Activated effector memory CD4-positive, alpha-beta T cell treated with anti-CD3 and anti-CD28 coated beads, Interleukin-2, amount 50 U/mL, for 16 hours (primary cell): ENCODE measurements at regions not wholly inside any gene's neighbourhood (a gene's known extent, or its start where the extent isn't known, plus 50 kb on each side); places are given as distances from the start of the nearest gene placed in this dataset.

Source experiments
- DNase-seq: peaks from one replicate; pipeline ENCODE4 v3.0.0-alpha.2; 2020

- no peak for DNase-seq
Measured at GRCh38 chr18:78128004-78128403, 851.6 kb upstream of the SALL3 start.

DNA sequence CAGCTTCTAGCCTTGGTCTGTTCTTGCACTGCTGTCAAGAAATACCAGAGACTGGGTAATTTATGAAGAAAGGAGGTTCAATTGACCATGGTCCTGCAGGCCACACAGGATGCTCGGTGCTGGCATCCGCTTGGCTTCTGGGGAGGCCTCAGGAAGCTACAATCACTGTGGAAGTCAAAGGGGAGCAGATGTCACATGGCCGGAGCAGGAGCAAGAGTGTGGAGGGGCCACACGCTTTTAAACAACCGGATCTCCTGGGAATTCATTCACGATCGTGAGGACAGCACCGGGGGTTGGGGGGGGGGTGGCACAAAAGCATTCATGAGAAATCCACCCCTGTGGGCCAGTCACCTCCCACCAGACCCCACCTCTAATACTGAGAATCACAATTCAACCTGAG is 850.4 kb upstream of the SALL3 start:
- no peak for DNase-seq

DNA sequence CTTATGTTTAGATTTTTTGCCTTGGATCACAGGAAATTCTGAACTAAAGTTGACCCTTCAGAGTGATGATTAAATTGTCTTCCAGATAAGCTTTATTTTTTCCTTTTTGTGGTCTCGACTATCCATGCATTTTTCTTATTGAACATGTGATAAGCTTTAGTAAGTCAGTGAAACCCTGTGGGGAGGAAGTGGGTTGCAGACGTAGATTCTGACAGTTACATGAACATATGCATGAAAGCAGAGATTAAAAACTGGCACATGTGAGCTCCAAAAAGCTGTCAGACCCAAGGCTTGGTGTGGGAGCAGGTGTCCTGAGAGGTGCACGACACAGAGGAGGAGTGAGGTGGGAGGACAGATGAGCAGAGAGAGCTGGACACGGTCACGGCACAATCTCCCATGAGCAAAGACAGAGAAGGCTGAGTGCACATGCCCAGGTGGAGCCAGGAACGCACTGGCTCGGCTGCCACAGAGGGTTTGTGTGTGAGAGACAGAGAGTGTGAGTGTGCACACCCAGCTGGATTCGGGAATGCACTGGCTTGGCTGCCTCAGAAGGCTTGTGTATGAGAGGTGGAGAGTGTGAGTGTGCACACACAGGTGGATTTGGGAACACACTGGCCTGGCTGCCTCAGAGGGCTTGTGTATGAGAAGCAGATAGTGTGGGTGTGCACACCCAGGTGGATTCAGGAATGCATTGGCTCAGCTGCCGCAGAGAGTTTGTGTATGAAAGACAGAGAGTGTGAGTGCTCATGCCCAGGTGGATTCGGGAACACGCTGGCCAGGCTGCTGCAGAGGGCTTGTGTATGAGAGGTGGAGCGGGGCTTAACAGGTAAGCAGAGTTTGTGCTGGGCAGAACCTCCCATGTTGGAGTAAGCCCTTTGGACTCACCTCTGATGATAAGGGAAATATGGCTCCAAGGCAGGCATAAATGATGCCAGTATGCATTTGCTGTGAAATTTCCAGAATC is 849.1 kb upstream of the SALL3 start:
- no peak for DNase-seq

- DNase-seq: no peak
Measured at GRCh38 chr18:78133729-78134128, 845.9 kb upstream of the SALL3 start.

DNA sequence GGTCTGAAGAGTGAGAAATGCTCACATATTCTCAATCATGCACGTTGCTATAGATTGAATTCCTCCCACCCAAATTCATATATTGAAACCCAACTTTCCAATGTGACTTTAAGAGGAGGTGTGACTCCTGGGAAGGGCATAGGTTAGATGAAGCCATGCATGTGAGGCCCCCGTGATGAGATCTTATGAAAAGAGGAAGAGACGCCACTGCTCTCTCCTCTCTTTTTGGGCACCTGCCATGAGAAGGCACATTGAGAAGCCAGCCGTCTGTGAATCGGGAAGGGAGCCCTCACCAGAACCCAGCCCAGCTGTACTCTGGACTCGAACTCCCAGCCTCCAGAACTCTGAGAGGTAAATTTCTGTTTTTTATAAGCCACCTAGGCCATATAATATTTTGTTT is 842.6 kb upstream of the SALL3 start:
- no peak for DNase-seq

DNA sequence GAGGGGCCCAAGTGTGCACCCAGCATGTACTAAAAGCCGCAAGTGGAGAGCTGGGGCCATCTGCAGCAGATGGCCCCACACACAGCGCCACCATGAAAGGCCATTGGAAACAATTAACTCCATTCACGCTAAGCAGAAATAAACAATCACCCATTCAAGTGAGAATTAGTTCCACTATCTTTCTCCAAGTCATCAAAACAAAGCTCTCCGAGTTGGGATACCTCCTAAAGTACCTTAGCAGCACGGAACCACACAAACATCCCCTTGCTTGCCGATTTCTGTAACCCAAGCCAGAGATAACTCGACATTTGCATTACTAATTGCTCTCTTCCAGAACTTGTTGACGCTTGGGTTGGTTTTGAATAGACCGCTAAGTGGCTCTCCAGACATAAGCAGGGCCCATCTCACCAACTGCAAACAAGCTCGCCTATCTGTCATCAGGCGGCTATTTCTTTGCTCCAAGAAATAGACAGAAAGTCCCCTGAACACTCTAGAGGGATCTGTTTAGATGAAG is 840.6 kb upstream of the SALL3 start:
- no peak for DNase-seq

DNA sequence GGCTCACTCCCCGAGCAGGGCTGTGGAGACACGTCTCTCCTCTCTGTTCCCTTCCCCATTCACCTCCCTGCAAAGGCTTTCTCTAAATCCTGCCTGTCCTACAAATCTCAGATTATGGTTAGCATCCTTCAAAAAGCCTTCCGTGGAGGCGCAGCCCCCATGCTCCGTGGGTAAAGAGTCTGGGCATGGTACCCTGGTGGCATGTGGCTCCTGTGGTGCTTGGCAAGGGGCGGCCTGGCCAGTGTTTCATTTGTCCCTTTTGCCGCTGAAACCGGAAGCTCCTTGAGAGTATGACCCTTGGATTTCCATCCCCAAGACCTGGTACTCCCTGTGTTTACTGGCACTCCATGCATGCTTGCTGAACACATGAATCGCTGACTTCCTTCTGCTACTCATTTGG is 839.3 kb upstream of the SALL3 start:
- no peak for DNase-seq

- no peak for DNase-seq
Measured at GRCh38 chr18:78144669-78145068, 834.9 kb upstream of the SALL3 start.

DNA sequence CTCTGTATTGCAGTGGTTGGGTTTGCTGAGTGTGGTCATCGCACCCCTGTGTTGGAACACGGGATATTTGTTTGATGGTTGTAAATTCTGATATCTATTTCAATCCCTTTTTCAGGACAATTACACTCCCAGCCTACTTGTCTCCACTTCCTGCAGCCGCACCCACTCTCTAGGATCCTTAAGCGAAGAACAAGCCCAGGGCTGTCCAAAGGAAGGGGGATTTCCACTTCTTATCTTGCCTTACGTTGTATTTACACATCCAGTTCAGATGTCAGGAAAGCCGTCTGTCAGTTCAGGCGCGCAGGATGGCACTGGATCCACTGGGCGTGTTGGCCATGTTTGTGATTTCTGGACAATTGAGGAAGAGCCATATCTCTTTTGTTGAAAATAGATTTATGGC is 834.5 kb upstream of the SALL3 start:
- no peak for DNase-seq

DNA sequence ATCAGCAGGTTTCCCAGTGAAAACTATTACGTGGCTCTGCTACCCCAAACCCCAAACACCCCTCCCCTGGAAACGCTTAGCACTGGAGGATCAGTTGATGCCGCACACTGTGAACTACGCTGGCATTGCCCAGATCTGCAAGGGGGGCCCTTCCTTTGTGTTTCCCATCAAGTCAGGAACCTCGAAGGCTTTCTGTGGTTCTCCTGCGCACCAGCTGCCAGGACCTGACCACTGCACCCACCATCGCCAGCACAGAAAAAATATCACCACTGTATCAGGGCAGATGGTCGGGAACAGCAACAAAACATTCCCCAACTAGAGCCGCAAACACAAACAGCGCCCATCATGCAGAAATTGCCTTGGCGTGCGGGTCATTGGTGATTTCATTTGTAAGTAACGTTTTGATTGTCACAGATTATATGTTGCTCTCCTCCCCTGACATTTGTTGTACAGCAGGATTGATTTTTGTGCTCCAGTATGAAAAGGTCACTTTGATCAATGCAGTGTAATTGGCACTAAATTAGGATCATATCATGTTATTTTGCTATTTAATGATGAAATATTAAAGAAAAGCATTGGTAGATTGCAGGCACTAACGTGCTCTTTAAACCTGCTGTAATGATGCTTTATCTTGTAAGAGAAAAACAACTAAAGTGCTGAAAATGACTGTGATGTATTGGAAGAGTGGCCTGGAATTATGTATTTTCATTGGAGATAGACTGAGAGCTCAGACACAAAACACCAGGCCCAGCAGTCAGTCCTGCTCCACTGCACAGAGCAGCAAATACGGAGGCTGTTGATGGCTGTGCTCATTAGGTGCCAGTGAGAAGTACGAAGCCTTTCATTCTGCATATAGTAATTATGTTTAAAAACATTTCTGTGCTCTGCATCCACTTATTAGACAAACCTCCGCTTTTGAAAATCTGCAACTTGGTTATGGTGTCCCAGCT is 833.2 kb upstream of the SALL3 start:
- no peak for DNase-seq

- DNase-seq: no peak
Measured at GRCh38 chr18:78150590-78150989, 829.0 kb upstream of the SALL3 start.

- no peak for DNase-seq
Measured at GRCh38 chr18:78151234-78151633, 828.4 kb upstream of the SALL3 start.

GRCh38 chr18:78151948-78152725 is 827.5 kb upstream of the SALL3 start:
- DNase-seq: no peak

GRCh38 chr18:78153362-78153761 is 826.3 kb upstream of the SALL3 start:
- DNase-seq: no peak

DNA sequence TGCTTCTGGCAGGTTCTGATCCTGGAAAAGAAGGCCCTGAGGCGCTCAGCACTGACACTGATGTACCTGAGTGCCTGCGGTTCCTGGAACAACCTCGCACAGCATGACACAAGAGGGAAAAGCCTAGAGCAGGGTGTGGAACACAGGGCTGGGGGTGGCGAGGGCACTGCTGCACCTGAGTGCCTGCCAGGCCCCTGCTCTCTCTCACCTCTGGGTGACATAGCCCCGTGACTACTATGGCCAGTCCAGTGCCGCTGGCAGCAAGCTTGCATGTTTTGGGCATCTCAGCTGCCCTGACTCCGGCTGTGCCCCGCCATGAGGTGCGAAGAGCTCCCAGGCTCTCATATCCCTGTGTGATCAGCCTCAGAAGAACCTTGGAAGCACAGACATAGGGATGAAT is 825.2 kb upstream of the SALL3 start:
- no peak for DNase-seq

GRCh38 chr18:78154853-78155252 is 824.8 kb upstream of the SALL3 start:
- no peak for DNase-seq

DNA sequence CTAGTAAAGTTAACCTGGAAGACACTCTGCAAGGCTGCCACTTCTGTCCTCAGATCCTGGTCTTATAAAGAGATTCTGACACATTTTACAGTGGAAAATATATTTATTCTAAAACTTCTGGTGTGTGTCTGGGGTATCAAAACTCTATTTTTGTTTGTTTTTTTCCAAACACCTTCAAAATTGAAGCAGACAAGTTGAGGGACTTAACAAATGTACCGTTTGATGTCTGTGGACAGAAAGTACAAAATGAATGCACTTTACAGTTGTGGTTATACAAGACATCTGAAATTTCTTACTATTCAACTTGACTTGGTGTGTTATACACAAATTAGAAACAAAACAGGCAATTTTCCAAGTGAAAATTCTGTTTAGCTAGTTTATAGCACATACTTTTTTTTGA is 823.2 kb upstream of the SALL3 start:
- DNase-seq: no peak

GRCh38 chr18:78158943-78159342 is 820.7 kb upstream of the SALL3 start:
- no peak for DNase-seq

DNA sequence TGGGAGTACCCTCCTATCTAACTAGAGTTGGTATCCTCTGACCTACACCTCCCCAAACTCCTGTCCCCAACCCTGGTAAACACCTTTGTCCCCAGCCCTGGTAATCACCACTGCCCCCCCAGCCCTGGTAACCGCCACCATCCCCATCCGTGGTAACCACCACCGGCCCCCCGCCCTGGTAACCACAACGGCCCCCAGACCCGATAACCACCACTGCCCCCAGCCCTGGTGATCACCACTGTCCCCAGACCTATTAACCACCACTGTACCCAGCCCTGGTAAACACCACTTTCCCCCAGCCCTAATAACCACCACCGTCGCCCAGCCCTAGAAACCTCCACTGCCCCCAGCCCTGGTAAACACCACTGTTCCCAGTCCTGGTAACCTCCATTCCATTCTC is 820.2 kb upstream of the SALL3 start:
- no peak for DNase-seq

DNA sequence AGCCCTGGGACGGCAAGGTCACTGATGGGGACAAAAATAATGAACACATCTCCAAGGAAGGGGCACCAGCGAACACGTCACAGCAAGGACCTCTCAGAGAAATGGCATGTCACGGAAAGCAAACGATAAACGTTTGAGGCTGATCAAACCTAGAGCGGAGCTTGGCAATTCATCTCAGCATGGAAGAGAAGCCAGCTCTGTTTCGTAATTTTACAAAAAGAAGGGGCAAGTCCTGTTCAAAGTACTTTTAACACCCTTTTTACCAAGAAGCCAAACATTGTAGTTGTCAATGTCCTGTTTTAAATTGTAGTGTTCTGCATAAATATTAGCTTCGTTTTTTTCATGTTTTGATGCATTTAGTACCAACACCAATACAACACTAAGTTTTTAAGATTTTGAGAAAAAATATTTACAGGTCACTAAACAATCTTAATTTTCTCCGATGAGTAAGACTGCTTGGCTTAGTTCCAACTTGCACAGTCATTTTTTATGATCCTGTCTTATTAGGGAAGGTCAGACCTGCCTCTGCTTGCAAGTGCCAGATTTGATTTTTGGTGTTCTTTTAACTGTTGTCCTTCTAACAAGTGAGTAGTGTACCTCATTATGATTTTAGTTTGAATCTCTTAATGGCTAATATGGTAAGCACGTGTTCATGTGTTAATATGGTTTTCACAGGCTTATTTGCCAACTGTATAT is 818.5 kb upstream of the SALL3 start:
- DNase-seq: no peak

DNA sequence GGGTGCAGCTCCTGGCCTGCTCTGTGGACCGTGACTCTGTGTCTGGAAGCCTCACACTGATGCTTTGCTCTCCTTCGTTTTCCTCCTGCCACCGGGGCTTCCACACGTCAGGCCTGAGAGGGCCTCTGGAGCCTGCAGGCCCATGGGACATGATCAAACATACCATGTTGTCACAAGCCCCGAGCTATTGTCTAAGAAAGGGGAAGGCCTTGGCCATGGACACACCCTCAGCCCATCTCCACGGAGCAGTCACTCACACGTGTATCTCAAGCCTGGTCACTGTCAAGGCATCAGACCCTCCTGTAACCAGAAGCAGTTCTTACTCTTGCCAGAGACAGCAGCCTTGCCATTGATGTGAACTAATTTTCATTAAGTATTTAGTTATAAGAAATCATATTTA is 814.1 kb upstream of the SALL3 start:
- DNase-seq: no peak

DNA sequence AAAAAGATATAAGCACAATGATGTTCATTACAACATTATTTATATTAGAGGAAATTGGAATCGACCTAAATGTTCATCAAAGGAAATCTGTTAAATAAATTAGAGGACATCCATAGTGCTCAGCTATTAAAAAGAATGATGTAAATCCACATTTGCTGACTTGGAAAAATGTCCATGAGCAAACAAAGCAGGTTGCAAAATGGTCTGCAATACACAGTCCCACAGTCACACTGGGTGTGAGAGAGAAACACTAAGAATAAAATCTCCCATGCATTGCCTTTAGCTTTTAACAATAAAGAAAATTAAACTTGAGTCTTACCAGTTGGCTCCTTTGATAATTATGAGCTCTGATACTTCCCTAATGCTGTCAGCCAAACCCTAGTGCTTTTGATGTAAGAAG is 811.1 kb upstream of the SALL3 start:
- no peak for DNase-seq
